ENCODE measurements at regions not wholly inside any gene's neighbourhood (a gene's known extent, or its start where the extent isn't known, plus 50 kb on each side); places are given as distances from the start of the nearest gene placed in this dataset.
A peak's percentile ranks its signal among the peaks of the same experiment; 100 is the strongest.

DNA sequence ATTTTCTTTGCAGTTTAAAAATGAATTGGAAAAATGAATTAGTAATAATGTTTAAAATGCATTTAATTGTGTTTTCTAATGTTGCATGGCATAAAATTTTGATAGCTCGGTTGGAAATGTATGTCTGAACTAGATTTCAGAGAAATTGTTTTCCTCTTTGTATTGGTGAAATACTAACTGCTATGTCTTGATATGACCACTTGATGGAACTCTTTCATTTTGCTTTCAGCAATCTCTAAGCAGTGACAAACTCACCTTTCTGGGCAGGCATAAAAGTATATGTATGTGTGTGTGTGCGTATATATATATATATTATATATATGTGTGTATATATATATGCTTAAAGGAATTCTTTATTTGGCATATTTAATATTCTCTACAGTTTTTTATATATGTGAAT, 239.3 kb upstream of the ZNF717 start:
- TF ChIP-seq CTCF (IDR thresholded peaks at IDR 0.05; ENCODE audit: low read depth, low read length), result peak; percentile 61
- H3K4me3 ChIP-seq (ENCODE audit: low read depth, low read length), result no peak overlapping the region
- DNase-seq (ENCODE audit: low read depth, low spot score), result peak; percentile 53
- in situ Hi-C loops (cut with HindIII; ENCODE audit: low sequenced_read_pairs), result no loop called here

DNA sequence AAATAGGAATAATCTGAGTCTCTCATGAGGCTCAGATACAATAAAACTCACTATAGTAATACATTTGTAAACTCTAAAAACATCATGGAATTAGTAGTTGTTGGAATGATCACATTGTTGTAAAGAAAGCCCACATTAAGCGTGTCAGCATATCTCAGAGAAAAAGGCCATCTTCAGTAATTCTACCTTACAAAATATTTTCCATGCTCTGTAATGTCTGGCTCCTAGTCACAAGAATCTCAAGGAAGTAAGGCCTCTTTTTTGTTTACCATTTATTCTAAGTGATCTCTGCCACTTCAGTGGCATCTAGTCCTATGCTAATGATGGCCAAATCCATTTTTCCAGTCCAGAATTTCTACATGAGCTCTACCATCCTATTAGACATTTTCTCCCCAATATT, 240.2 kb upstream of the ZNF717 start:
- H3K4me3 ChIP-seq (ENCODE audit: low read depth, low read length), result no peak overlapping the region
- TF ChIP-seq CTCF (IDR thresholded peaks at IDR 0.05; ENCODE audit: low read depth, low read length), result no peak
- DNase-seq (ENCODE audit: low read depth, low spot score), result no peak
- in situ Hi-C loops (cut with HindIII; ENCODE audit: low sequenced_read_pairs), result no loop called here

GRCh38 chr3:76026379-76026778, 241.0 kb upstream of the ZNF717 start:
- H3K4me3 ChIP-seq (ENCODE audit: low read depth, low read length), result no peak overlapping the region
- no peak for TF ChIP-seq CTCF (IDR thresholded peaks at IDR 0.05; ENCODE audit: low read depth, low read length)
- in situ Hi-C loops (cut with HindIII; ENCODE audit: low sequenced_read_pairs), result no loop called here
- peak; percentile 46 for DNase-seq (ENCODE audit: low read depth, low spot score)

GRCh38 chr3:76028774-76029173, 243.4 kb upstream of the ZNF717 start:
- TF ChIP-seq CTCF (IDR thresholded peaks at IDR 0.05; ENCODE audit: low read depth, low read length), result no peak
- no peak for DNase-seq (ENCODE audit: low read depth, low spot score)
- H3K4me3 ChIP-seq (ENCODE audit: low read depth, low read length), result no peak overlapping the region
- in situ Hi-C loops (cut with HindIII; ENCODE audit: low sequenced_read_pairs), result no loop called here

DNA sequence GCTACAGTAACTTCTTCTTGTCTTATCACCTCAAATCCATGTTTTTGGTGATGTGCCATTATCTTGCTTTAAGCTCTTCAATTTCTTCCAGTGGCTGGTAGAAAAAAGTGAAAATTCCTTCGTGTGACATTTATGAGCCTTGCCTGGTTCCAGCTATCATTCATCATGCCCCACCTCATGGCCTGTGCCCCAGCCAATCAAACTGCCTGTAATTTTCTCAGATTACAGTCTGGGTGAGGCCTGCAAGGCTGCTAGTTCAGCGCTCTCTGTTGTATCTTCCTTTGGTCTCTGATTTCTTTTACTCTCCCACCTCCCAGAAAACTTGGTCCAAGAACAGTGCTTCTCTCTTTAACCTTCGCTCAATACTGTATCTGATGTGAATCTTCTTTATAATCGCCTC, 249.3 kb upstream of the ZNF717 start:
- in situ Hi-C loops (cut with HindIII; ENCODE audit: low sequenced_read_pairs), result no loop called here
- DNase-seq (ENCODE audit: low read depth, low spot score), result no peak
- no peak for TF ChIP-seq CTCF (IDR thresholded peaks at IDR 0.05; ENCODE audit: low read depth, low read length)
- no peak overlapping the region for H3K4me3 ChIP-seq (ENCODE audit: low read depth, low read length)

DNA sequence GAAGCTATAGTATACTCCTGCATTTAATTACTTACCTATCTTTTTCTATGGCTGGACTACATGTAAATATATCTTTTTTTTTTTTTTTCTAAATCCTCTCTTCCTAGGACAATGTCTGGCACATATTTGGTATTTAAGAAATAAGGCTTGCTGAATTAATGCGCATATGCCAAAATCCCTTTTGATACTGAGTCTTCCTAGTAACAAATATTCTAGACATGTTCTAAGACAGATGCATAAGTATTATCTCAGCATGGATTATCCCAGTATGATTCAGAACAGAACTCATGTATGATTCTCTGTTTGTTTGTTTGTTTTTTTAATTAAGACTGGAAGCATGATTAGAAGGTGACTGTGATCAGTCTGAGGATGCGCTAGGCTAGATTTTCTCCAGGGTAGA, 249.8 kb upstream of the ZNF717 start:
- no peak for DNase-seq (ENCODE audit: low read depth, low spot score)
- in situ Hi-C loops (cut with HindIII; ENCODE audit: low sequenced_read_pairs), result no loop called here
- H3K4me3 ChIP-seq (ENCODE audit: low read depth, low read length), result no peak overlapping the region
- no peak for TF ChIP-seq CTCF (IDR thresholded peaks at IDR 0.05; ENCODE audit: low read depth, low read length)

- no peak overlapping the region for H3K4me3 ChIP-seq (ENCODE audit: low read depth, low read length)
- no peak for TF ChIP-seq CTCF (IDR thresholded peaks at IDR 0.05; ENCODE audit: low read depth, low read length)
- in situ Hi-C loops (cut with HindIII; ENCODE audit: low sequenced_read_pairs), result no loop called here
- DNase-seq (ENCODE audit: low read depth, low spot score), result no peak
Observed at GRCh38 chr3:76038949-76039348, 253.6 kb upstream of the ZNF717 start.
